ENCODE measurements at regions not wholly inside any gene's neighbourhood (a gene's known extent, or its start where the extent isn't known, plus 50 kb on each side); places are given as distances from the start of the nearest gene placed in this dataset.
"Not testable (repeated sequence)": the region's sequence is repeated elsewhere in the genome, so short reads cannot be mapped to it uniquely, and the experiment has no call there.

DNA sequence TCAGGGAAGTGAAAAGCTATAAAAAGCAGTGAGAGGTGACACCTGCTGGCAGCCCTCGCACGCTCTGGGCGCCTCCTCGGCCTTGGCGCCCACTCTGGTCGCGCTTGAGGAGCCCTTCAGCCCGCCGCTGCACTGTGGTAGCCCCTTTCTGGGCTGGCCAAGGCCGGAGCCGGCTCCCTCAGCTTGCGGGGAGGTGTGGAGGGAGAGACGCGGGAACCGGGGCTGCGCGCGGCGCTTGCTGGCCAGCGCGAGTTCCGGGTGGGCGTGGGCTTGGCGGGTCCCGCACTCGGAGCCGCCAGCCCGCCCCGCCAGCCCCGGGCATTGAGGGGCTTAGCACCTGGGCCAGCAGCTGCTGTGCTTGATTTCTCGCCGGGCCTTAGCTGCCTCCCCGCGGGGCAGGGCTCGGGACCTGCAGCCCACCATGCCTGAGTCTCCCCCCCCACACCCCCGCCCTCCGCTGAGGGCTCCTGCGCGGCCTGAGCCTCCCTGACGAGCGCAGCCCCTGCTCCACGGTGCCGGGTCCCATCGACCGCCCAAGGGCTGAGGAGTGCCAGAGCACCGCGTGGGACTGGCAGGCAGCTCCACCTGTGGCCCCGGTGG is 688.5 kb upstream of the CDH8 start:
- TF ChIP-seq, protein P1, sequence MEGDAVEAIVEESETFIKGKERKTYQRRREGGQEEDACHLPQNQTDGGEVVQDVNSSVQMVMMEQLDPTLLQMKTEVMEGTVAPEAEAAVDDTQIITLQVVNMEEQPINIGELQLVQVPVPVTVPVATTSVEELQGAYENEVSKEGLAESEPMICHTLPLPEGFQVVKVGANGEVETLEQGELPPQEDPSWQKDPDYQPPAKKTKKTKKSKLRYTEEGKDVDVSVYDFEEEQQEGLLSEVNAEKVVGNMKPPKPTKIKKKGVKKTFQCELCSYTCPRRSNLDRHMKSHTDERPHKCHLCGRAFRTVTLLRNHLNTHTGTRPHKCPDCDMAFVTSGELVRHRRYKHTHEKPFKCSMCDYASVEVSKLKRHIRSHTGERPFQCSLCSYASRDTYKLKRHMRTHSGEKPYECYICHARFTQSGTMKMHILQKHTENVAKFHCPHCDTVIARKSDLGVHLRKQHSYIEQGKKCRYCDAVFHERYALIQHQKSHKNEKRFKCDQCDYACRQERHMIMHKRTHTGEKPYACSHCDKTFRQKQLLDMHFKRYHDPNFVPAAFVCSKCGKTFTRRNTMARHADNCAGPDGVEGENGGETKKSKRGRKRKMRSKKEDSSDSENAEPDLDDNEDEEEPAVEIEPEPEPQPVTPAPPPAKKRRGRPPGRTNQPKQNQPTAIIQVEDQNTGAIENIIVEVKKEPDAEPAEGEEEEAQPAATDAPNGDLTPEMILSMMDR (IDR thresholded peaks at IDR 0.05; ENCODE audit: insufficient read depth, low read length): not testable (repeated sequence)
- TF ChIP-seq POLR2AphosphoS5 (IDR thresholded peaks at IDR 0.05; ENCODE audit: low read depth): not testable (repeated sequence)

Data from HL-60 (cell line).